ENCODE measurements at regions not wholly inside any gene's neighbourhood (a gene's known extent, or its start where the extent isn't known, plus 50 kb on each side); places are given as distances from the start of the nearest gene placed in this dataset.

DNA sequence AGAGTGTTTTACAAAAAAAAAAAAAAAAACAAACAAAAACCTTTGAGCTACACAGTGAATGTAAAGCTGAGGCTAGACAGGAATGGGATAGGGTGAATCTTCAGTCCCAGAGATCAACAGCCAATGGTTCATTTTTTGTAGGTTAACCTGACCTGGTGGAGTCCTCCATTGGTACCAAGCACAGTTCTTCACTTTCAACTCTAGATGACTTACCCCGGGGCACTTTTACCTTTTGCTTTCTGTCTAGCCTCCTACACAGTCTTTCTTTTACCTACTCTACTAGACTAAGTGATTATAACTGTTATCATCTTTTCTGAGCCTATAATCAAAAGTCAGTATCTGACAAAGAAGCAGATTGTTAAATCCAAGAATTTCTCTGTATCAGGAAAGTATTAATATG lies 50.9 kb downstream of the ANXA2R start:
- Histone ChIP-seq H3K36me3 (ENCODE audit: insufficient read depth) (no peaks in the 10 kb centered on the region), H3K9ac (peak overlapping the region; percentile 88; the same call in 1 of the 2 replicates), H3K27me3 (ENCODE audit: insufficient read depth, low read depth) (no peaks in the 10 kb centered on the region), H3K4me3 (IDR thresholded peaks at IDR 0.05; ENCODE audit: insufficient read depth, low read depth, low read length) (no peak overlapping the region), H4K20me1 (ENCODE audit: insufficient read depth) (no peaks in the 10 kb centered on the region), H2AFZ (ENCODE audit: low read depth) (no peak overlapping the region), H3K4me2 (peak overlapping the region; percentile 99), H3K79me2 (ENCODE audit: insufficient read depth, low read depth) (peaks cover 45% of the 10 kb centered on the region), H3K27ac (peak overlapping the region; percentile 97), H3K4me1 (ENCODE audit: low read depth, poor library complexity, severe bottlenecking) (peaks cover 27% of the 10 kb centered on the region)
- no peak for TF ChIP-seq CTCF (conservative IDR thresholded peaks at IDR 0.05; ENCODE audit: low read depth, low read length)

- Histone ChIP-seq H4K20me1 (ENCODE audit: insufficient read depth) (no peaks in the 10 kb centered on the region), H3K27me3 (ENCODE audit: insufficient read depth, low read depth) (no peaks in the 10 kb centered on the region), H3K9ac (peak overlapping the region; percentile 88; the same call in 1 of the 2 replicates), H3K4me3 (IDR thresholded peaks at IDR 0.05; ENCODE audit: insufficient read depth, low read depth, low read length) (no peak overlapping the region), H3K27ac (peak overlapping the region; percentile 97; the same call in 1 of the 2 replicates), H3K79me2 (ENCODE audit: insufficient read depth, low read depth) (peaks cover 45% of the 10 kb centered on the region), H3K4me1 (ENCODE audit: low read depth, poor library complexity, severe bottlenecking) (peaks cover 27% of the 10 kb centered on the region), H2AFZ (ENCODE audit: low read depth) (no peak overlapping the region), H3K4me2 (peak overlapping the region; percentile 99), H3K36me3 (ENCODE audit: insufficient read depth) (no peaks in the 10 kb centered on the region)
- no peak for TF ChIP-seq CTCF (conservative IDR thresholded peaks at IDR 0.05; ENCODE audit: low read depth, low read length)
Observed at GRCh38 chr5:42988568-42988967, 51.6 kb downstream of the ANXA2R start.

- H3K9ac ChIP-seq = no peak overlapping the region
- H3K4me1 ChIP-seq (ENCODE audit: low read depth, poor library complexity, severe bottlenecking) = peaks cover 27% of the 10 kb centered on the region
- peaks cover 30% of the 10 kb centered on the region for H3K79me2 ChIP-seq (ENCODE audit: insufficient read depth, low read depth)
- no peak overlapping the region for H2AFZ ChIP-seq (ENCODE audit: low read depth)
- no peak overlapping the region for H3K27ac ChIP-seq
- TF ChIP-seq CTCF (conservative IDR thresholded peaks at IDR 0.05; ENCODE audit: low read depth, low read length) = no peak
- H3K4me2 ChIP-seq = no peak overlapping the region
- H3K36me3 ChIP-seq (ENCODE audit: insufficient read depth) = no peaks in the 10 kb centered on the region
- no peaks in the 10 kb centered on the region for H3K27me3 ChIP-seq (ENCODE audit: insufficient read depth, low read depth)
- no peaks in the 10 kb centered on the region for H4K20me1 ChIP-seq (ENCODE audit: insufficient read depth)
- no peak overlapping the region for H3K4me3 ChIP-seq (IDR thresholded peaks at IDR 0.05; ENCODE audit: insufficient read depth, low read depth, low read length)
Observed at GRCh38 chr5:42985129-42986037, 54.7 kb downstream of the ANXA2R start.

- no peak overlapping the region for H3K27ac ChIP-seq
- no peak overlapping the region for H3K9ac ChIP-seq
Observed at GRCh38 chr5:42984307-42984706, 55.8 kb downstream of the ANXA2R start.

More at GRCh38 chr5:42984307-42984706, 55.8 kb downstream of the ANXA2R start:
- Histone ChIP-seq H3K27me3 (ENCODE audit: insufficient read depth, low read depth) (no peaks in the 10 kb centered on the region), H2AFZ (ENCODE audit: low read depth) (no peak overlapping the region), H3K4me3 (IDR thresholded peaks at IDR 0.05; ENCODE audit: insufficient read depth, low read depth, low read length) (no peak overlapping the region), H3K4me2 (no peak overlapping the region), H4K20me1 (ENCODE audit: insufficient read depth) (no peaks in the 10 kb centered on the region), H3K79me2 (ENCODE audit: insufficient read depth, low read depth) (peaks cover 23% of the 10 kb centered on the region), H3K36me3 (ENCODE audit: insufficient read depth) (no peaks in the 10 kb centered on the region), H3K4me1 (ENCODE audit: low read depth, poor library complexity, severe bottlenecking) (peaks cover 20% of the 10 kb centered on the region)
- no peak for TF ChIP-seq CTCF (conservative IDR thresholded peaks at IDR 0.05; ENCODE audit: low read depth, low read length)
